ENCODE measurements at regions not wholly inside any gene's neighbourhood (a gene's known extent, or its start where the extent isn't known, plus 50 kb on each side); places are given as distances from the start of the nearest gene placed in this dataset.
A peak's percentile ranks its signal among the peaks of the same experiment; 100 is the strongest.
"Not testable (repeated sequence)": the region's sequence is repeated elsewhere in the genome, so short reads cannot be mapped to it uniquely, and the experiment has no call there.

DNA sequence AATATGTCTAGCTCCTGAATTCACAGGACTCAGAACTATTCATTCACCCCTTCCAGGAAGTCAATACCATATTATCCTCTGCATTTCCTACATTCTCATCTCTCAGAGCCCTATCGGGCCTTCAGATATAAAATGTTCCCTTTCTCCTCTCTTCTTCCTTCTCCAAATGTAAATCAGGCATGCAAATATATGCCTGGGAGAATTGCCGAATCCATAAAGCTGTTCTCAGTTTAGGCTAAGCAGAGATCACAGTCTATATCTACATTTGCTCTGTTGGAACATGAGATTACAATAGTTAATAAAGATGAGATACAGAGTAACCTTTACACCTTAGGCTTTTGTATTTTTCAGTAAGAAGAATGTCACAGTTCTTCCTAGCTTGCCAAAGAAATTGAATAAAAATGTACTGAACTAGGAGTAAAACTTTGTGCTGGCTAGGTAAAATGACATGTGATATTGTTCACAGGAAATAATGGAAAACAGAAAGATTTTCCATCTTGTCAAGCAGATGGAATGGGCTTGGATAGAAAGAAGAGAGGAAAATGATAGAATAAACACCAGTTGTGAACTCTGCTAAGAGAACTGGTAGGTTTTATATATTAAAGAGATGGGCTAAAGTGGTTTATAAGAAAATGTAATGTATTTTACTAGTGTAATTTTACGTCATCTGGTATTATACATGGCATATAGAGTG, 161.5 kb downstream of the NRIP1 start:
- DNase-seq (ENCODE audit: low spot score): no peak

DNA sequence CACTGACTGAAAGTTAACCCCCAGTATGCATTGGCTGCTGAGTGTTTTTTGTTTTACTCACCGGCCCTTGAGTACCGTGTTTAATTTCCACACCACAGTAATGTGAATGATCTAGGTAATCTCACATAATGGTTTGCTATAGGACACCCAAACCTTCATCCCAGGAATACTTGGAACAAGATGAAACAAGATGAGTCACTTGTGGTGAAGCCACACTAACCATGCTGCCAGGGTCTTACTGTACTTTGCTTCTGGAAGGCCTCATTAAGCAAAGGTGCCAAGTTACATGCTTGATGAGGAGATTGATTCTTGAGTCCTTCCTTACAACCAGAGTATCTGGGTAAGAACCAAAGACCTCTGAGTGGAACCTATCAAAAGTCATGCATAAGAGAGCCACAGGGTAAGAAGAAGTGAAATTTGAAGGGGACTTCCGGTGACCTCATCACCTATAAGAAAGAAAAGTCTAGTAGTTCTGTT, 163.3 kb downstream of the NRIP1 start:
- DNase-seq (ENCODE audit: low spot score): no peak

DNA sequence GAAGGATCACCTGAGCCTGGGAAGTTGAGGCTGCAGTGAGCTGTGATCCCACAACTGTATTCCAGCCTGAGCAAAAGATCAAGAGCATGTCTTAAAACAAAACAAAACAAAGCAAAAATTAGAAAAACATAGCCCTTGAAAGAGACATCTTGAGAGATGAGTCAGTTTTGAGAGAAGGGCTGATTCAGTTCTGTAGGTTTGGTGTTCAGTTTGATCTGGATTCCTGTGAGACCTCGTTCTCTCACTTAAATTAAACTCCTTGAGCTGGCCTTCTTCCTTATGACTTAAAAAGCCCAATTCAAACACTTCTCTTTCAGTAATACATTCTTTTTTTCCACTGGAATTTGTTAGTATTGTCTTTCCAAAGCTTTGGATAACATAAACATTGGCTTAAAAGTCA, 164.2 kb downstream of the NRIP1 start:
- no peak for DNase-seq (ENCODE audit: low spot score)

DNA sequence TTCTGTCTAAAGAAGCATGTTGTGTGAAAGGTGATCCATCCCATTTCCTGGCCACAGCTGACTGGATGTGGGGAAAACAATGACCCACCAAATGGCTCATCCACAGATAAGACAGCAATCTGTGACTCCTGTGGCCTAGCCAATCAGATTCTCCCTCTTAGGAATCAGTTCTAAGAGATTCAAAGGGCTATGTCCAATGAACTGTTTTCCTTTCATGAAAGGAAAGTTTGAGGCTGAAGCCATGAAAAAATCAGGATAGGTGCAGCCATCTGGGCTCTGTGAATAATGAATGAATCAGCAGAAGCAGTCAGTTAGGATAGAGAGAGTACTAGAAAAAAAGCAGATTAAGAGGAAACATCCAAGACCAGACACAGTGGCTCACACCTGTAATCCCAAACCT, 164.7 kb downstream of the NRIP1 start:
- DNase-seq (ENCODE audit: low spot score): no peak

DNA sequence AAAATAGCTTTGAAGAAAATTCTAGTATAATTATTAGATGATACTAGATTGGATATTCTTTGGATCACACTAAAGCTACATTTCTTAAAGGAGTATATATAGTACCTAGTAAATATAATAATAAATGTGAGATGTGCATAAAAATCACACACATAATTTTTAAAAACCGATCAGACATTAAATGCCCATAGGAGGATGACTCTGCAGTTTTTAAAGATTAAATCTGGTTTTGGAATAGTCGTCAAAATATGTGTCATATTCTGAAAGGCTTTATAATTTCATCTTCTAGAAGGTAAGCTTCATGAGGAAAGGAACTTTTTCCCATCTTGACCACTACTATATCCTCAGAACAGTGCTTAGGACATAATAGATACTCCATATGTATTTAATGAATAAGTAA, 169.0 kb downstream of the NRIP1 start:
- DNase-seq (ENCODE audit: low spot score): no peak

DNA sequence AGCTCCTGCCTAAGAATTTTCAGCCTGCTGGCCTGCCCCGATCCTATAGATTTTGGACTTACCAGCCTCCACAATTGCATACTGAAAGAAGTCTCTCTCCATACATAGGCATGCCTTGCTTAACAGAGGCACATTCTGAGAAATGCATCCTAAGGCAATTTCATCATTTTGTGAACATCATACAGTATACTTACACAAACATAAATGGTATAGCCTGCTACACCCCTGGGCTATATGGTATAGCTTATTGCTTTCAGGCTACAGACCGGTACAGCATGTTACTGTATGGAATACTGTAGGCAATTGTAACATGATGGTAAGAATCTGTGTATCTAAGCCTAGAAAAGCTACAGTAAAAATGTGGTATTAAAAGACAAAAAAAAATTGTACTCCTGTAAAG, 174.7 kb downstream of the NRIP1 start:
- DNase-seq (ENCODE audit: low spot score): no peak

DNA sequence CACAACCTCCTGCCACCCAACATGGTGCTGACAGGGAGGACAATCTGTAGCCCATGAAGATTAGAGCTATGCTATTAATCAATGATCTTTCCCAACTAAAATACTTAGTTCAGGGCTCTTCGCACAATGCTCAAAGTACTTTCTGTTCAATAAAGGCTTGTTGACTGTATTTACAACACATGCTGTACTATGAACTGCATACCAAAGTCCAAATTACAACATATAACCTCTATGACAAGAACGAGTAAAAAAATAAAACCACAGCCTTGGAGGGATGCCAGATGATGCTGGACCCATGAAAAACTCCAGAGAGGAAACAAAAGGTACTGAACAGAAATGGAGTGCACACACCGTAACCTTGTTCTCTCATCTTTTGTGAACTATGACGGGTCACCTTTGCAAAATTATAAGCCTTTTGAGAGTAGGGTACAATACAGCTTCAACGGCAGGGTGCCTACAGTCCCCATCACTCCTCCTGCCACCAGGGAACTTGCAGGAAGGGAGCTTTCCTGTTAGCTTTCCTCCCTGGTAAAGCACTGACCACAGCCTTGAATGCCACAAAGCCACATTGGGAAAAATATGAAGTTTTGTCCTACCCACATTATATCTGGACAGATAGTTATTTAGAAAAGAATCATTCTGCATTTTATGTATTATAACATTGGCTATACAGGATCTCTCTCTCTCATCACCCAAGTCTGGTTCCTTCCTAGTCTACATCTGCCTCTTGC, 175.6 kb downstream of the NRIP1 start:
- no peak for DNase-seq (ENCODE audit: low spot score)

DNA sequence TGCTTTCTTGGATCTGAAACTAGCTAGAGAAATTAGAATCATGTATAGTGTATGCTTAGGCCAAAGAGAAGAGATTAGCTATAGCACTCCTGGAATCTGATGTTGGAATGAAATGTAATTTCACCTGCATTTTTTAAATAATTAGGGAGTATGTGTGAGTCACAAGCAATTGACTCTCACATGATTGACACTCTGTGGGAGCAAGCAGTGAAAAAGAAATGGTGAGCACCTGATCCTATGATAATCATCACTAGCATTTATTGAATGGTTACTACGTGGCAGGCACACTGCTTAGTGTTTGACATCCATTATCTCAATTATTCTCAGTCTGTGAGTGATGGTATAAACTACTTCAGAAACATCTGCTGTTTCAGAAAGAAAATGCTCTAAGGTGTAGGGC, 176.6 kb downstream of the NRIP1 start:
- no peak for DNase-seq (ENCODE audit: low spot score)

DNA sequence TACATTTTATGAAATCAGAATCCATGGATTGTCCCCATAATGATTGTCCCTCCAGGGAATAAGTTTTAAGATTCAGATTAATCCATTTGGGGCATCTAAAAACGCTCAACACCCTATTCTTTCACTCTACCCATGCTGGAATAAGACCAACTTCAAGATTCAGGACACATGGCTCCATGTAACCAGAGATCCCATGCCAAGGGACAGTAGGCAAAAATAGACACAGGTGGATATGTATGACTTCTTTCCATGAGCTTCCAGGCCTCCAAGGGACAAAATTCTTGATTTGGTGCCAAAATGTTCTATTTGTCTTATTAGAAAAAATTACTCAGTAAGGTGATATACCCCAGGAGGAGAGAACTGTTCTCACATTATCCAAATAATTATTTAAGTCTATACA, 178.8 kb downstream of the NRIP1 start:
- DNase-seq (ENCODE audit: low spot score): no peak

DNA sequence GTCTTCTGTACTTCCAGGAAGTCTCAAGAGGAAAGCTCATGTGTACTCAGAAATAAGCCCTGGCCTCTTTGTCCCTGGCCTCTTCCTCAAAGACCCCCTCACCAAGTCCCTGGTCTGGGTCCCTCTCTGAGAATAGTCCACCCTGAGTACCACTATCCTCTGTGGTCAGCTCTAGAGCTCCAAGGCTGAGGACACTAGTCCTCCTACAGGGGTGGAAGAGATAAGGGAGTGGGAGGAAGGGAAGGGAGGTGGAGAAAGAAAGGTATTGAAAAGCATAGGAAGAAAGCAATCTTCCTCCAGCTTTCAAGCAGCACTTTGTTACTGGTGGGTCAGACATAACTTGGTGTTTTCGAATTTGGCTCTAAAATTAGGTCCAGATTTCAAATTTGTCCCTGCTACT, 181.4 kb downstream of the NRIP1 start:
- DNase-seq (ENCODE audit: low spot score): no peak

DNA sequence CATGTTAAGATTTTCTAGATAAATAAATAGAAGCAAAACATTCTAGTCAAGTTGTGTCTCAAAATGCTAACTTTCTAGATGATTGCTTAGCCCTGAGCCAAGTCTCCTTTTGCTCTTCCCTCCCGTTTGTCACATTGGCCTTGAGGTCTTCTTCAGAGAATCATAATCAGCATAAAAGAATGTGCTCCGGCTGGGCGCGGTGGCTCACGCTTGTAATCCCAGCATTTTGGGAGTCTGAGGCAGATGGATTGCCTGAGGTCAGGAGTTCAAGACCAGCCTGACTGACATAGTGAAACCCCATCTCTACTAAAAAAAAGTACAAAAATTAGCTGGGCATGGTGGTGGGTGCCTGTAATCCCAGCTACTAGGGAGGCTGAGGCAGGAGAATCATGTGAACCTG, 182.3 kb downstream of the NRIP1 start:
- DNase-seq (ENCODE audit: low spot score): not testable (repeated sequence)

DNA sequence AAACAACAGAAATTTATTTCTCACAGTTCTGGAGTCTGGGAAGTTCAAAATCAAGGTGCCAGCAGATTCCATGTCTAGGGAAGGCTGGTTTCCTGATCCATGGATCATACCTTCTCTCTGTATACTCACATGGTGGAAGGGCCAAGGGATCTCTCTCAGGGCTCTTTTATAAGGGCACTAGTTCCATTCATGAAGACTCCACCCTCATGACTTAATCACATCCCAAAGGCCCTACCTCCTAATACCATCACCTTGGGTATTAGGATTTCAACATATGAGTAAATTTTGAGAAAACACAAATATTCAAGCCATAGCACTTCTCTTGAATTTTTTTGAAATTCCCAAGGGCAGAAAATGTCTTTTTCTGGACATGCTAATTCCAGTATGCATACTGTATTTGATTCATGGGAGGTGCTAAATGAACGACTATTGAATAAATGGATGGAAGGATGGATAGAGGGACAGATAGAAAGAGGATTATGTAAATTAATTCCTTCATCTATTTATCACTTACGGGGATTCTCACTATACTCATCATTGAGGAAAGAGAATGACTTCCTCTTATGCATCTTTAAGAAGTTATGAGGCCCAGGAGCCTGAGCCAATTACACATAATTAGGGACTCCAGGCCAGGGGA, 182.8 kb downstream of the NRIP1 start:
- DNase-seq (ENCODE audit: low spot score): no peak

DNA sequence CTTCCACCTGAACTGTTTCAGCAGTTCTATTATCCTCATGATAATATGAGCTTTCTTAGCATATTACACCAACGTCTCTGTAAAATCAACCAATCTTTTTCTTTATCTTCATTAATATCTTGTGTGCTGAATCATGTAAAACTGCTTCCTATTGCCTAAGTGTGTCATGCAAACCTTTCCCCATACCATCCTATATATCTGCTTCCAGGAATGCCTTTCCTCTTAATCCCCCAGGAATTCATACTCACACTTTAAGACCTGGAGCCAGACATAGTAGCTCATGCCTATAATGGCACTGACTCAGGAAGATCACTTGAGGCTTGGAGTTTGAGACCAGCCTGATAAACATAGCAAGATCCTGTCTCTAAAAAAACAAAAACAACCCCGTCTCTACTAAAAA, 183.9 kb downstream of the NRIP1 start:
- DNase-seq (ENCODE audit: low spot score): no peak

DNA sequence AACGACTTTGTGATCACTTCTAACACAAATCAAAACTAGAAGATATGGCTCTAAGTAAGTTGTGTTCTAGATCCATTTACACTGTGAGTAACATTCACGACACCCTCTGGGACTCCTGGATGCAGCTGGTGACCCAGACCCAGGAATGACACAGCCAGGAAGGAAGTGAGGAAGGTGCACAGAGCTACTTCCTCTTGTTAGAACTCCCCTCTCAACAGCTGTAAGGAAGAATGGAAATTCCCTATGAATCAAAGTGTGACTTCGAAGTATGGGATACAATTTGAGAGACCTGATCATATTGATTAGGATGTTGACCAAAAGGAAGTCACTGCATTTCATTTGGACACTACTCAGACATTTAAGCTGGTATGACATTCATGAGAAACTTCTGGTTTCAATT, 185.3 kb downstream of the NRIP1 start:
- DNase-seq (ENCODE audit: low spot score): no peak

DNA sequence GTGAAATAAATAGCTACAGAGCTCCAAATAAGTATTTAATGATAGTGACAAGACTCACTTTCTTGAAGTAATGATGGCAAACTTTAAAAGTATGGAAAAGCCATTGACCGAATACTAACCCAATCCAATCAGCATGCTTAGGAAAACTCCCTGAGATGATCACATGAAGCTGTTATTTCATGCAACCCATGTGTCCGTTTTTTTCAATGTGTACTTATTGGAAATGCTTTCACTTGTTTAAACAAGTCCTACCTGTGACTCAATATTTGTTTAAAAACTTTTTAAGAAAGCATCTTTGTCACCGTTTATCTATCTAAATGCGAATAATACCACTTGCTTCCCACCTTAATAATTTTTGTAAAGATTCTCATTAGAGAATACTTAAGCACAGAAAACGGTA, 185.8 kb downstream of the NRIP1 start:
- no peak for DNase-seq (ENCODE audit: low spot score)

DNA sequence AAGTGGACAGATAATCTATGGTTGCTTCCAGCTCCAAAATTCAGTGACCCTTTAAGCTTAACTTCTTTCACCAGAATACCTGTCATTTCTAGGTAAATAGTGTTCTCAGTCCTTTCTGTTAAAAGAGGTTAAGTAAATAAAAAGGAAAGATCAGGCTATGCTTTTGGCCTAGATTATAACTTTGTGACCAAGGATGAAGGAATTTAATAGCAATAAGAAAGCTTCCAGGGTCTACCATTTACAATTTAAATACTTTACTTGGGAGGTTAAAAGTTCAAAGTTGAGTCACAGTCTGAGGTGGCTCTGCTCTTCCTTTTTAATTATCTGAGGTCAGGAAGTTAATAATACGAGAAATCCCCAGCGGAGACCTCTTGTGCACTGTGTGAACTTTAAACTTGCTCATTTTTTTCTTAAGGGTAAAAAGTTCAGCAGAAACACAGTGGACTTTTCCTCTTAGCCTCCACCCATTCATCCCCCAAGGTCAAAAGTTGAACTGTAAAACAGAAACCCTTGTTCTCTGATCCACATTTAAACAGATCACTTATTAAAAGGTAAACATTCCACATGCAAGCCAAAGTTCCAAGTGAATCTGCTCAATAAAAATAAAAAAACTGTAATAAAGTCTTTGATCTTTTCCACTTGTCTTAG, 187.1 kb downstream of the NRIP1 start:
- peak; percentile 81 for DNase-seq (ENCODE audit: low spot score)

DNA sequence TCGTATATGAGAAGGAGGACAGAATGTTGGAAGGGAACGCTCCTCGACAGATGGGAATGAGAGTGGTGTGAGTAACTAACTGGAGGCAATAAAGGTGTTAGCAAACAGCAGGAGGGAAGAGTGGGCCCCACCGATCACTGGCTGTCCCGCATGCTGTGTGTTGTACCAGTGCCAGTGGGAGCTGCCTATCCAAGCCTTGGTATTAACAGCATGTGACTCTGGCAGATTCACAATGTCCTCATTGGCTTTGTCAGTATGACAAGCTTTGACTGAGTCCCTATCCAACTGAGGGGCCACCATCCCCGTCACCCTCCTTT, 188.3 kb downstream of the NRIP1 start:
- DNase-seq (ENCODE audit: low spot score): no peak

DNA sequence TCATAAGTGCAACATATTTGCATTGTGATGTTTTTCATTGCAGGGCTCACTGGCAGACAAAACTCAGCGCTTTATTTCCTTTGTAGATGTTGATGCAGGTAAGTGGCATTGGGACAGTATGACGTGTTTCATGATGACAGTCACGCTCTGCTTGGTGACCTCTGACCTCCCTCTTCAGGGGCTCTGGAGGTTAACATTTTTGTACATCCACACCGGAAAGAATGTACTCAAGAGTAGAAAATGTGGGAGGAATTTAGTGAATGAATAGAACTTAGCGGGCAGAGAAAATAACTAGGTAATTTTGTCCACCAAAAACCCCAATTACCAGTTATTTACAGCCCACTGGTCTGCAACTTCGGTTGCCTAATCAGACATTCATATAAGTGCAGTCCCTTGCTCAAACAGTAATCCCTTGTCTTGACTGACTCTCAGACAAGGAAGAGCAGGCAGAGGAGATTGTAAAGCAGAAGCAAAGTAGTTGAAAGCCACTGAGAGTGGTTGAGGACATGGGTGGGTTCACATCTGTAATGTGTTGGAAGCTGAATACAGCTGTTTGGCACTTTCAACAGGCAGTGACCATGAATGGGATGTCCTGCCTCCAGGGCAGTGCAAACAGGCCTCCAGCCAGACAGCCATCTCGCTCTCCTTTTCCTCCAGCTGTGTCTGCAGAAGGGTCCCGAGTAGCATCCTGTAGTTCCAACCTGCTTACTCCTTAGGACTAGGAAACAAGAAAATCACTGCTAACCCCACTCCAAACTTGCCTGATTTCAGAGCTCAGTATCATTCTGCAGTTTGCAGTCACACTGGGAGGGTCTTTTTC, 188.9 kb downstream of the NRIP1 start:
- peak; percentile 53 for DNase-seq (ENCODE audit: low spot score)

DNA sequence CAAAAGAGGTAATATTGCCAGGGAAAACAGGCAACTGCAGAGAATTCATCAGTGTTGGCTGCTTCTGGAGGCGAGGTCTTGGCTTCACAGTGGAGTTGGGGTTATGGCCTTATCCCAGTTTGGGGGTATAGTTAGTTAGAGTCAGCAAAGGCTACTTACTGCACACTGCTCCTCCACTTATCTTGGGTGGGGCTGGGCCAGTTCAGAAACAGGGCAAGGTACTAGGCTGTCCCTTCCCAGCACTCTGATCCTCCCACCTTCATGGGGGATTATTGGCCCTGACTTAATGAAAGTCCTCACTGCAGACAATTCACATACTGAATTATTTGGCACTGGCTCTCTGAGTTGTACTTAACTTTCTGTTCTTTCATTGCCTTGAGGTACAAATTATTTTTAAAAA, 189.6 kb downstream of the NRIP1 start:
- no peak for DNase-seq (ENCODE audit: low spot score)

DNA sequence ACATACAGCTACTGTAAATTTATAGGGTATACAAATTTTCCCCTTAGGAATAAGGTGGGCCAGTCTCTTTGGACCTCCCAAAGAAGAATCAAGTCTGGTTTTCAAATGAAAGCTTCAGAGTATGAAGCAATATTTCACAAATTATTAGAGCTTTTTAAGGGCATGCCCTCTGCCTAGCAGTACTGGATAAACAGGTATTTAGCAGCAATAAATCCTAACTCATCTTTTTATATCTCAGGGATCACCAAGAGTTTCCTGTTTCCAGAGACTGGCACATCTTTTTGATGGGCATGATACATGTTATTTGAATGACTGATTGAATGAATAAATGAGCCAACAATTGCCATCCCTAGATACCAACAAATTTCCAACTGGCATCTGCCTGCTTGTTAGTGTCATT, 190.4 kb downstream of the NRIP1 start:
- no peak for DNase-seq (ENCODE audit: low spot score)

DNA sequence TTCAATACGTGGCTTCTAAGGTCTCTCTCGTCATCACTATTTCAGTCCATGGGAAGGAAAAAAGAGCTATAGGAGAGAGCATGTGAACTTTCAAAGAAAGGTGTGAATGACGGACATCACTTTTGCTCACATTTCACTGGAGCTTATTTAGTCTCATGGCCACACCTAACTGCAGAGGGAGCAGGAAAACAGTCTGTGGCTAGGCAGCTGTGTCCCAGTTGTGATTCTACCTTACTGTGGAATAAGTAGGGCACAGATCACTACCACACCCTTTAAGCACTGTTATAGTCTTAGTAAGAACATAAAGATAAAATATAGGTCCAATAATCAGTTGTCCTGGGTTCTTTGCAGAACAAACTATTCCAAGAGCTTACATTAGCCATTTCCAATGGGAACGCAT, 192.9 kb downstream of the NRIP1 start:
- no peak for DNase-seq (ENCODE audit: low spot score)

DNA sequence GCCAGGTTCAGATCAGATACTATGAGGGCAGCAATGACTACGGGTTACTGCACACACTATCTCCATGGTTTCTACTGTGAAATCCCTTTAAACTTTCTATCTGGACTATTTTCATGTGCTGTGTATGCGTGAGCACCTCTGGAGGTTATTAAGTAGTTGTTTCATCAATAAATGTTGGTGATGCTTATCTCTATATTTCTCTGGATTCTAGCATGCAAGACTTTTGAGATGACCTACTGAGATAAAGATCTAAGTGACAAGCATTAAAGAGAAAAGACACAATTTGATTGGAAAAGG, 194.0 kb downstream of the NRIP1 start:
- no peak for DNase-seq (ENCODE audit: low spot score)

Data from COLO829 (cell line).